HG02759 (cell line): ENCODE measurements at regions not wholly inside any gene's neighbourhood (a gene's known extent, or its start where the extent isn't known, plus 50 kb on each side); places are given as distances from the start of the nearest gene placed in this dataset.

Experiments used
- ATAC-seq: cut with Tn5 transposase; IDR thresholded peaks from one replicate; pipeline ENCODE4 v1.9.1; 2021; ENCODE audit warnings: mild to moderate bottlenecking, moderate library complexity; ENCODE audit not compliant: unreplicated experiment

GRCh38 chr7:97601931-97602457 is 129.9 kb upstream of the TAC1 start:
- ATAC-seq: peak; percentile 74

GRCh38 chr7:97620495-97620894 is 111.4 kb upstream of the TAC1 start:
- ATAC-seq: no peak

DNA sequence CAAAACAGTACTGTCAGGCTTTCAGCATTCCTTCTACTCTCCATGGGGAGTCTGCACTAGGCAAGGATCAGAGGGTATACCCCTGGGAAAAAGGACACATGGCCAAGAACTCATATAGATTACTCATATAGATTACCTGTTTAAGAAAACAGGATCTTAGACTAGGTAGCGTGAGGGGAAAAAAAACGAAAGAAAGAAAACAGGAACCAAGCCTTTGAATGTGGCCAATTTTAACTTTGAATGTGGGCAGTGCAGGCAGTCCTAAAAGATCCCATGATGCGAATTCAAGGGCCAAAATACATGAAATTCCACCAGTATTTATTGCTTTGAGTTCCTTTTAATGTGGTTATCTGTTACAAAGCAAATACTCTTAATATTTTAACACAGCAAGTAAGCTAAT is 108.6 kb upstream of the TAC1 start:
- ATAC-seq: peak; percentile 85

DNA sequence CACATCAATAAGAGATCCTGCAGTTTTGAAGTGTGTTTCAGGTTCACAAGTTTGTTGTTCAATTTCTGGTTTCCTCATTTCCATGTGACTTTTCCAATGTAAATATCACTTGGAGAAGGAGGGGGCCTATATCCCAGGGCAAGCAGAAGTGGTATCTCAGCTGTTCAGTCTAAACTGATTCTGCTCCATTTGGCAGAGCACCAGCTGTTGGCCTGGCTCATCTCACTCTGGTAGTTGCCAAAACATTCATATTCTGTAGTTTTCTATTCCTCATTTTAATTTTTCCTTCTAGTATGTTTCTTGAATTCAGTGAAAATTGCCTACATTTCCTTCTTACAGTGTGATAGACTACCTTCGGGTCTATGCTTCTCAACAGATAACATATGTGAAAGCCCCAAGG is 101.8 kb upstream of the TAC1 start:
- no peak for ATAC-seq

DNA sequence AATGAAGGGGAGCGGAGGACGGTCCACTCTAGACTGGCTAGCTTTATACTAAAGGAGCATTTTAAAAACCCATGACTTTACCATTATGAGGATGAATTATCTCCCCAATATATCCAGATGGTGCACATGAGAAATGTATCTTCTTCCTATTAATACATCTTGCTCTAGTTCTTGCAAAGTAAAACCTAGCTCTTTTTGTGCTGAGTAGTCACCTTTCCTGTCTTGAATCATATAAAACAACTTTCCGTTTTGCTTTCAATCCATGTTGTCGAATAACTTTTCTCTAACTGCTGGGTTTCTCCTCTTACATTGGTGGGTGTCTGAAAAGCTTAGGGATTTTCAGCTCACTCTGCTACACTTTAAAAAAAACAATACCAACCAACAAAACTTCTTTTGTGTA is 96.3 kb upstream of the TAC1 start:
- ATAC-seq: no peak

DNA sequence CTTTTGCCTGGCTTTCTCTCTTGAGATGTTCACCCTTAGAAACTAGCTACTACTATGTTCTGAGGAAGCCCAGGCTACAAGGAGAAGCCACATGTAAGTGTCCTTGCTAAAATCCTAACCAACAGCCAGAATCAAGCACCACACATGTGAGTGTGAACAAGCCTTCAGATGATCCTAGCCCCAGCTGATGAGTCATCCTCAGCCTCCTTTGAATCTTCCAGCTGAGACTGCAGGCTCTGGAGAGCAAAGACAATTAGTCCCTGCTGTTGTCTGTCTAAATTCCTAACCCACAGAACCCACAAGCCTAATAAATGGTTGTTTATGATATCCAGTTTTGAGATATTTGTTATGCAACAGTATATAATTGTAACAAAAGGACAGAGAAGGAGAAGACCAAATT is 92.8 kb upstream of the TAC1 start:
- no peak for ATAC-seq

GRCh38 chr7:97659363-97660045 is 72.4 kb upstream of the TAC1 start:
- no peak for ATAC-seq

- ATAC-seq: no peak
Measured at GRCh38 chr7:97667359-97667758, 64.5 kb upstream of the TAC1 start.

GRCh38 chr7:97671571-97671970 is 60.3 kb upstream of the TAC1 start:
- no peak for ATAC-seq

DNA sequence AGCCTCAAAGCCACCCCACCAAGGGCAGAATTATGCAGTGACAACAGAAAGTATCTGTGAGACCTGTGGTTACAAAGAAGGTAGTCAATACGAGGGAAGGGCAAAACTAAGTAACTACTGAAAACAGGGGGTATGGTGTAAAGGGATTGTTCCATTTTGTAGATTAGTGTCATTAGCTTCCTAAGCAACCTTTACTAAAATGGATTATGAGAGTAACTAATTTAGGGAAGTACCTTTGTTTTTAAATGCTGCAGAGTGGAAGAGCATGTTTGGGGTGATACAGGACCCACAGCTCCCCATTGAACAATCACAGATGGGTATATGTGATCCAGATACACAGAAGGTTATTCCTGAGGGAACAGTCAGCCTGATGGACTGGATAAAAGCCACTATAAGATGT is 51.3 kb upstream of the TAC1 start:
- ATAC-seq: no peak
